Activated CD4-positive, alpha-beta T cell treated with anti-CD3 and anti-CD28 coated beads for 36 hours (primary cell): ENCODE measurements at regions not wholly inside any gene's neighbourhood (a gene's known extent, or its start where the extent isn't known, plus 50 kb on each side); places are given as distances from the start of the nearest gene placed in this dataset.

ENCODE experiments used
- ATAC-seq: fragments of 200-7000 bp; cut with Tn5 transposase; one replicate; pipeline ENCODE4 v1.10.0; 2021; ENCODE audit warnings: mild to moderate bottlenecking, moderate library complexity
- CTCF ChIA-PET: fragments of 350-600 bp; sonication (Branson Sonifier 250); formaldehyde crosslinking; loops from one replicate; lab custom pipeline; 2021; ENCODE audit warnings: antibody characterized with exemption; lab: Charles Lee
- POLR2A ChIA-PET: fragments of 350-600 bp; sonication (Branson Sonifier 250); formaldehyde crosslinking; loops from one replicate; lab custom pipeline; 2021; ENCODE audit warnings: antibody characterized with exemption, inconsistent platforms; lab: Charles Lee
- DNase-seq: peaks from one replicate; pipeline ENCODE4 v3.0.0-alpha.2; 2020
- H3K27ac Mint-ChIP-seq: one replicate; pipeline ENCODE4 v1.8.0; 2021; ENCODE audit warnings: mixed read lengths
- H3K27me3 Mint-ChIP-seq: one replicate; pipeline ENCODE4 v1.8.0; 2021; ENCODE audit warnings: mixed read lengths
- H3K36me3 Mint-ChIP-seq: one replicate; pipeline ENCODE4 v1.8.0; 2021; ENCODE audit warnings: low read depth, mixed read lengths
- H3K4me1 Mint-ChIP-seq: one replicate; pipeline ENCODE4 v1.8.0; 2021; ENCODE audit warnings: mixed read lengths
- H3K4me3 Mint-ChIP-seq: one replicate; pipeline ENCODE4 v1.8.0; 2021; ENCODE audit warnings: mild to moderate bottlenecking, moderate library complexity, mixed read lengths
- H3K9me3 Mint-ChIP-seq: one replicate; pipeline ENCODE4 v1.8.0; 2021; ENCODE audit warnings: low read depth, mixed read lengths
- intact Hi-C, 2 experiments: fragments of 100-400 bp; cut with DNase I in 1 of 2; cut with micrococcal nuclease in 1 of 2; formaldehyde crosslinking; loops; one replicate each; pipeline versions ENCODE4 v1.14.2 to v1.15.1; 2022 to 2024; cut with DNase I, micrococcal nuclease

DNA sequence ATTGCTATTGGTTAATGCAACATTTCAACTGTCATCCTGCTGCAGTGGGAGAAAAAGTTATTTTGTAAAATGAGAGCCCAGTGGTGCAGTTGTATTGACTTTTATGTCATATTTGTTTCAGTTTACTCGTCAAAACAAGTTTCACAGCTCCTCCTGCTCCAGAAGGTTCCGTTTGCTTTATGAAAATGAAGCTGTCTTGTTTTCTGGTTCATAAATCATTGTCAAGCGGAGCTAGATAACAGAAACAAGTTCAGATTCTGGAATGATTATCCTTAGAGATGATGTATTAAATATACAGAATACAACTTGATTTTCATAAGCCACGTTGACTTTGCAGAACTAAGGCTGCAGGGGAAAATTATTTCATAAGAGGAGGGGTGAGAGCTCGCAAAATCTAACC is 970.5 kb upstream of the NR2F2 start:
- Mint-ChIP-seq H3K9me3 (peaks cover 13% of the 10 kb centered on the region), H3K27me3 (peaks cover 6% of the 10 kb centered on the region), H3K27ac (no peak overlapping the region), H3K4me3 (no peak overlapping the region), H3K4me1 (no peaks in the 10 kb centered on the region), H3K36me3 (no peaks in the 10 kb centered on the region)
- CTCF ChIA-PET = no interaction called here
- ATAC-seq (no peak), DNase-seq (no peak)
- POLR2A ChIA-PET = no interaction called here
- intact Hi-C loops = no loop called here

GRCh38 chr15:95362306-95362705 is 968.2 kb upstream of the NR2F2 start:
- Mint-ChIP-seq H3K4me1 (no peaks in the 10 kb centered on the region), H3K4me3 (no peak overlapping the region), H3K9me3 (peaks cover 13% of the 10 kb centered on the region), H3K36me3 (no peaks in the 10 kb centered on the region), H3K27ac (no peak overlapping the region), H3K27me3 (peaks cover 4% of the 10 kb centered on the region)
- intact Hi-C loops = no loop called here
- CTCF ChIA-PET = no interaction called here
- ATAC-seq = no peak
- POLR2A ChIA-PET = no interaction called here
- DNase-seq = no peak

DNA sequence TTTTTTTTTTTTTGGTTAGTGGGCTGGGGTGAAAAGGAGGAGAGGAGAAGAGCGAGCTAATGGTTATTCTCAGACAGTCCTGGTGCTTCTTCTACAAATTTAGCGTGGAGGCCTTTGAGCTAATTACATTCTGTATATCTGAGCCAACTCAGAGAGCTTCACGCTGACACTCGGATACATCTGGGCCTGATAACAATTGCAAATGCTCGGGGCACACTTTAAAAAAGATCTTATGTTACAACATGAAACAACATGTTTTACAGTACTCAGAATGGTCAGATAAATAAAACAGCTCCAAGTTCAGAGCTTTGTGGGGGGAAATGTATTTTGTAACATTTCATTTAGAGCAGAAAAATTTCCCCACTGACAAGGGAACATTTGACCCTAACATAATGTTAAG is 966.9 kb upstream of the NR2F2 start:
- Mint-ChIP-seq H3K27me3 (peaks cover 3% of the 10 kb centered on the region), H3K4me1 (no peaks in the 10 kb centered on the region), H3K27ac (no peak overlapping the region), H3K36me3 (no peaks in the 10 kb centered on the region), H3K4me3 (no peak overlapping the region), H3K9me3 (peaks cover 13% of the 10 kb centered on the region)
- no peak for DNase-seq
- POLR2A ChIA-PET = no interaction called here
- ATAC-seq = no peak
- CTCF ChIA-PET = no interaction called here
- intact Hi-C loops = no loop called here

DNA sequence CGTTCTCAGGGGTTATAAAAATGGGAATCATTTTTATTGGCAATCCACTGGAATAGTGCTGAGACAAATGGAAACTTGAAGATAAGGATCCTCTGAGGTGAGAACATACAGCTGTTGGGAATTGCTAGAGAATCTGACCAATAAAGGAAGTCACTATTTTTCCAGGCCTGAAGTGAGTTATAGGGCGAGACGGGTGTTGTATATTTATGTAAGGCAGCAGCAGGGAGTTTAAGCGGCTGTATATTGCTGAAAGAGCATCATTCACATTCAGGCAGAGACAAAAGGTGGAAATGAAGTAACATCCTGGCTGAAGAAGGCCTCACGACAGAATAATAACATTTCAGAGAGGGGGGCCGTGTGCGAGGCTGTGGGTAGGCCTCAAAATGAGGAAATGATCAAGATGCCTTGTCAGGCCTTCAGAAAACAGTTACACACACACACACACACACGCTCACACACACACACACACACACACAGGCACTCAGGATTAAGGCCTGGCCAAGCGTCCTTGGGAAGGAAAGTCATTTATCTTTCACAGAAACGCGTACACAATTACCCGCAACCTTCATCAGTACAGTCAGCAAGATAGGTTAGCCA is 964.9 kb upstream of the NR2F2 start:
- ATAC-seq (no peak), DNase-seq (no peak)
- CTCF ChIA-PET = interaction anchor here (0.6 kb wide), 1 partner anchor 545 kb away, joined by 3 read pairs; no protein-coding TSS in a partner anchor
- Mint-ChIP-seq H3K36me3 (no peaks in the 10 kb centered on the region), H3K27me3 (peaks cover 4% of the 10 kb centered on the region), H3K4me3 (no peak overlapping the region), H3K9me3 (peaks cover 13% of the 10 kb centered on the region), H3K27ac (no peak overlapping the region), H3K4me1 (no peaks in the 10 kb centered on the region)
- intact Hi-C loops = no loop called here
- POLR2A ChIA-PET = no interaction called here

- Mint-ChIP-seq H3K27me3 (peaks cover 4% of the 10 kb centered on the region), H3K4me1 (no peaks in the 10 kb centered on the region), H3K9me3 (peaks cover 4% of the 10 kb centered on the region), H3K36me3 (no peaks in the 10 kb centered on the region), H3K27ac (no peak overlapping the region), H3K4me3 (no peak overlapping the region)
- DNase-seq (no peak), ATAC-seq (no peak)
- intact Hi-C loops = no loop called here
- CTCF ChIA-PET = no interaction called here
- POLR2A ChIA-PET = no interaction called here
These were observed 962.3 kb upstream of the NR2F2 start for GRCh38 chr15:95368191-95368590.

DNA sequence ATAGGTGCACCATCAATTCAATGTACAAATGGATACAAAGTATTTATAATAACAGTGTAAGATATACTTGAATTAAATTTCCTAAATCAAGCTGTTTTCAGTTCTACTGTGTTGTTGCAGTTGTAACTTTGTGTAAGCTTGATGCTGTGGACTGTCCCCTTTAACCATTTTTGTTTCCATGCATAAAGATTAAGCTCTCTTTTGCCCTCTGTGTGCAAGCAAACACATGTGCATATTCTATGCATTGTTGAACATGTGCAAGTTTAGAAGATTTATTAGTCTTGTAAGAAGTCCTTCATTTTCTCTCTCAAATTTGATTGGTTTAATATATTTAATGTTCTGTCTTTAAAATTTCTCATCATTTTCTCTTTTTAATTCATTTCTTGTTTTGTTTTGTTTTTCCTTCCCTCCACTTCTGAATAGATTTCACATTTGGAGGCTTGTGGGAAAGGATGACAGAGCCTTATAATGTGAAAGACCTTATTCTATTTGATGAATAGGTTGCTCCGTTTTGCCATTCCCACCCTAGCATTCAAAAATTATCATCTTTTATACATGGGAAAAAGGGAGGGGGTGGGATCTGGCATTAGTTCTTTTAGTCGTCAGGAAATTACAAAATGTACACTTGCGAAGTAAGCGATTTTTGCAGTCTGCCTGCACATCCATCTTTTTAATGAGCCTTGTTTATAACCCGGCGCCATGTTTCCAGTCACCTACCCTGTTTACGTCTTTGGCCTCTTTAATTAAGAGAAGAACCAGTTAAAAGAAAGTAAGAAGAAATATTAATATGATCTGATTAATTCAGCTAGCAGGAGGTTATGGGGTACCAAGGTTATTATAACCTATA is 961.5 kb upstream of the NR2F2 start:
- Mint-ChIP-seq H3K4me1 (no peaks in the 10 kb centered on the region), H3K4me3 (no peak overlapping the region), H3K9me3 (peaks cover 2% of the 10 kb centered on the region), H3K27me3 (peaks cover 4% of the 10 kb centered on the region), H3K36me3 (no peaks in the 10 kb centered on the region), H3K27ac (no peak overlapping the region)
- intact Hi-C loops = no loop called here
- ATAC-seq (no peak), DNase-seq (no peak)
- ChIA-PET POLR2A (no interaction called here), CTCF (no interaction called here)

DNA sequence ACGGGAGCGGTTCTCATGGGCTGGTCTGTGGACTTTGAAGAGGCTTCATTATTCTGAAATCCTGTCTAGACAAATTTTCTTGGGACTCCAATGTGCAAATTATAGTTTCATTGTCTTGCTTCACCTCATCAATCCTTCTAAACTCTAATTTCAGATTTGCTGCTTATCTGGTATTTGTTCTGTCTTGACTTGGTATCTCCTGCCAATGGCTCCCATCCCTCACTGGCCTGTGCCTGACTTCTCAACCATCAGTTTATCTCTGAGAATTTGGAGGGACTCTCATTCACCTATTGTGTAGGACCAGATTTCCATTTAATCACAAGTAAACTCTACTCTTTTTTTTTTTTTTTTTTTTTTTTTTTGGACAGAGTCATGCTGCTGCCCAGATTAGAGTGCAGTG is 960.2 kb upstream of the NR2F2 start:
- ChIA-PET CTCF (no interaction called here), POLR2A (no interaction called here)
- Mint-ChIP-seq H3K36me3 (no peaks in the 10 kb centered on the region), H3K27me3 (peaks cover 4% of the 10 kb centered on the region), H3K9me3 (no peaks in the 10 kb centered on the region), H3K4me3 (no peak overlapping the region), H3K4me1 (no peaks in the 10 kb centered on the region), H3K27ac (no peak overlapping the region)
- ATAC-seq (no peak), DNase-seq (no peak)
- intact Hi-C loops = no loop called here

GRCh38 chr15:95371664-95372063 is 958.8 kb upstream of the NR2F2 start:
- ChIA-PET POLR2A (no interaction called here), CTCF (no interaction called here)
- Mint-ChIP-seq H3K9me3 (no peaks in the 10 kb centered on the region), H3K36me3 (no peaks in the 10 kb centered on the region), H3K4me1 (no peaks in the 10 kb centered on the region), H3K4me3 (no peak overlapping the region), H3K27ac (no peak overlapping the region), H3K27me3 (peaks cover 4% of the 10 kb centered on the region)
- intact Hi-C loops = no loop called here
- ATAC-seq = no peak
- no peak for DNase-seq

DNA sequence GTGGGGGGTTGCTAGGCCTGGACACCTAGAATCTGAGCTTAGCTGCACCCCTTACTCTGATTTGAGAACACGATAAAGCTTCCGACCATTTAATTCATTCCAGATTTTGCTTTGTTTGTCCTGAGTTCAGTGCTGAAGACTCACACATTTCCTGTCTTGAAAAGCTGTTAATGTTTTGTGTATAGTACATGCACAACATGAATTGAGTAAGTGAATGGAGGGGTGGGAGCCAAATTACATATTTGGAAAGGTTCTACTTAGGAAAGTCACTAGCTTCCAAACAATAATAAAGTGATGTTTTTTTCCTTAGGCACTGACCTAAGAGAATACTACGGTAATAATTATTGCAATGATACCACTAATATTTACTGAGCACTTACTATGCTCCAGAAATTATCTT is 955.2 kb upstream of the NR2F2 start:
- H3K27me3 Mint-ChIP-seq = peaks cover 6% of the 10 kb centered on the region
- intact Hi-C loops = no loop called here
- no peaks in the 10 kb centered on the region for H3K36me3 Mint-ChIP-seq
- H3K27ac Mint-ChIP-seq = no peak overlapping the region
- H3K4me1 Mint-ChIP-seq = no peaks in the 10 kb centered on the region
- CTCF ChIA-PET = no interaction called here
- no peak overlapping the region for H3K4me3 Mint-ChIP-seq
- POLR2A ChIA-PET = no interaction called here
- ATAC-seq = no peak
- H3K9me3 Mint-ChIP-seq = no peaks in the 10 kb centered on the region
- no peak for DNase-seq

- ChIA-PET CTCF (no interaction called here), POLR2A (no interaction called here)
- Mint-ChIP-seq H3K27me3 (peaks cover 5% of the 10 kb centered on the region), H3K9me3 (no peaks in the 10 kb centered on the region), H3K27ac (no peak overlapping the region), H3K4me1 (no peaks in the 10 kb centered on the region), H3K36me3 (no peaks in the 10 kb centered on the region), H3K4me3 (no peak overlapping the region)
- intact Hi-C loops = no loop called here
- DNase-seq (no peak), ATAC-seq (no peak)
These were observed 953.1 kb upstream of the NR2F2 start for GRCh38 chr15:95377258-95377852.

DNA sequence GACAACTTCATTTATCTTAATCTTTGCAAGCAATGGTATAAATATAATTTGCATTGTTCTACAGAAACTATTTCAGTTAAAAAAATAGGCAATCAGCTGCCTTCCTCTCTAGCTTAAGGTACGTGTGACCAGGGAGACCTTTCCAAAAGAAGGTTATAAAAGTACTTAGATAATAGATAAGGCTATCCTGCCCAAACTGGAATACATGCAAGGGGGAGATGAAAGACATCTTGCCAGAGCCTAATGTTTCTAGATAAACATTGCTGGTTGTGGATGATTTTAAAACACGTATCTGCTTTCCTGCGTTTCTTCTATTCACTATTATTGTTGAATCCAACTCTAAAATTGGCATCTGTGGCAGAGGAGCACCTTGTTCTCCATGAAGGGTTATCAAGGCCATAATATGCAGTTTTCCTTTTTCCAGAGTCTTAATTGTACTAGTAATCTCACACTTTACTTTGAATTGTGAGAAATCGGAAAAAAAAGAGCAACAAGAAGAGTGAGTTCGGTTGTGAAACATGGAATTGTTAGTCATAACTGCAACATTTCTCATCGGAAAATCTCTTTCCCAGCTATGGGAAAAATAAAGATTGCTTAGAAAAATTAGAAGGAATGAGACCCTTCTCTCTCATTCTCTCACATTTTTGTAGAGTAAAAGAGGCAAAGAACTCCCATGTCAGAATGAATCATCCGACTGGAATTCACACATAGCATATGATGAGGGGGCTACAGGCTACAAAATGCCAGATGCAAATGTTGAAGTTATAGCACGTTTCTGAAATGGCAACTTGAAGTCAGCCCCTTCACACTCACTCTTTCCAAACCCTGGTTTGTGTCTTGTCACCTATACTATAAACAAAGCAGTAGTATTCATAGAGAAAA is 936.1 kb upstream of the NR2F2 start:
- no peaks in the 10 kb centered on the region for H3K36me3 Mint-ChIP-seq
- ATAC-seq = no peak
- H3K4me3 Mint-ChIP-seq = no peak overlapping the region
- no peaks in the 10 kb centered on the region for H3K4me1 Mint-ChIP-seq
- no peak for DNase-seq
- intact Hi-C loops = no loop called here
- H3K27me3 Mint-ChIP-seq = peaks cover 6% of the 10 kb centered on the region
- no peak overlapping the region for H3K27ac Mint-ChIP-seq
- peaks cover 8% of the 10 kb centered on the region for H3K9me3 Mint-ChIP-seq
- POLR2A ChIA-PET = no interaction called here
- CTCF ChIA-PET = no interaction called here
